Mesenchymal stem cell (in vitro differentiated cells and primary cell): ENCODE measurements at regions not wholly inside any gene's neighbourhood (a gene's known extent, or its start where the extent isn't known, plus 50 kb on each side); places are given as distances from the start of the nearest gene placed in this dataset.

Source experiments
- DNase-seq: peaks from one replicate; pipeline ENCODE4 v3.0.0-alpha.2; 2013
- H2AFZ ChIP-seq: one replicate; pipeline ENCODE4 v1.6.1; 2013; ENCODE audit warnings: low read depth, mild to moderate bottlenecking, control low read depth, inconsistent platforms, low read length, moderate library complexity
- H2AK5ac ChIP-seq: 2 replicates; pipeline ENCODE4 v1.6.1; 2013; ENCODE audit warnings: low read length, moderate library complexity, mild to moderate bottlenecking, inconsistent platforms; ENCODE audit not compliant: severe bottlenecking
- H2BK120ac ChIP-seq: one replicate; pipeline ENCODE4 v1.6.1; 2013; ENCODE audit warnings: low read depth, mild to moderate bottlenecking, inconsistent platforms, low read length, moderate library complexity
- H2BK12ac ChIP-seq, 2 experiments: one replicate each; pipeline ENCODE4 v1.6.1; 2013; ENCODE audit warnings: inconsistent platforms in 2 of 2, low read length in 2 of 2, mild to moderate bottlenecking in 2 of 2, moderate library complexity in 2 of 2, control low read depth in 1 of 2
- H2BK15ac ChIP-seq: one replicate; pipeline ENCODE4 v1.6.1; 2013; ENCODE audit warnings: mild to moderate bottlenecking, low read depth, inconsistent platforms; ENCODE audit not compliant: poor library complexity, severe bottlenecking
- H2BK5ac ChIP-seq: 2 replicates; pipeline ENCODE4 v1.6.1; 2013; ENCODE audit warnings: low read depth, mild to moderate bottlenecking, low read length, control low read depth, inconsistent platforms; ENCODE audit not compliant: poor library complexity, severe bottlenecking
- H3K14ac ChIP-seq, 2 experiments: one replicate each; pipeline ENCODE4 v1.6.1; 2013; ENCODE audit warnings: inconsistent platforms in 2 of 2, low read length in 2 of 2, control low read depth in 1 of 2, mild to moderate bottlenecking in 1 of 2, moderate library complexity in 1 of 2
- H3K18ac ChIP-seq, 2 experiments: one replicate each; pipeline ENCODE4 v1.6.1; 2013; ENCODE audit warnings: inconsistent platforms in 2 of 2, low read length in 2 of 2, control low read depth in 1 of 2, low read depth in 1 of 2, mild to moderate bottlenecking in 1 of 2
- H3K23ac ChIP-seq, 2 experiments: one replicate each; pipeline ENCODE4 v1.6.1; 2013; ENCODE audit warnings: inconsistent platforms in 2 of 2, low read length in 2 of 2, mild to moderate bottlenecking in 2 of 2, moderate library complexity in 2 of 2, control low read depth in 1 of 2
- H3K27ac ChIP-seq: 2 replicates; pipeline ENCODE4 v1.5.1; 2013; ENCODE audit warnings: mild to moderate bottlenecking, moderate library complexity, low read length, control low read depth, inconsistent platforms; ENCODE audit not compliant: poor library complexity, severe bottlenecking
- H3K27me3 ChIP-seq, 2 experiments: 2 replicates each; pipeline versions ENCODE4 v1.6.1 to v1.7.0; 2013; ENCODE audit warnings: low read length in 2 of 2, mild to moderate bottlenecking in 2 of 2, moderate library complexity in 2 of 2, control low read depth in 1 of 2, inconsistent platforms in 1 of 2; ENCODE audit not compliant: control insufficient read depth in 1 of 2, insufficient read depth in 1 of 2
- H3K36me3 ChIP-seq, 2 experiments: 2 replicates each; pipeline versions ENCODE4 v1.6.1 to v1.7.0; 2013; ENCODE audit warnings: low read length in 2 of 2, control low read depth in 1 of 2, inconsistent platforms in 1 of 2, low read depth in 1 of 2, mild to moderate bottlenecking in 1 of 2; ENCODE audit not compliant: insufficient read depth in 2 of 2, control insufficient read depth in 1 of 2
- H3K4ac ChIP-seq, 2 experiments: one replicate each; pipeline ENCODE4 v1.6.1; 2013; ENCODE audit warnings: inconsistent platforms in 2 of 2, low read length in 2 of 2, mild to moderate bottlenecking in 2 of 2, moderate library complexity in 2 of 2, control low read depth in 1 of 2, low read depth in 1 of 2
- H3K4me1 ChIP-seq: 2 replicates; pipeline ENCODE4 v1.6.1; 2013; ENCODE audit warnings: low read depth, low read length, control low read depth; ENCODE audit not compliant: control insufficient read depth, insufficient read depth
- H3K4me2 ChIP-seq: 2 replicates; pipeline ENCODE4 v1.6.1; 2013; ENCODE audit warnings: low read length, mild to moderate bottlenecking, inconsistent platforms; ENCODE audit not compliant: poor library complexity, severe bottlenecking
- H3K4me3 ChIP-seq, 2 experiments: 2 replicates each; pipeline versions ENCODE4 v1.5.1 to v1.7.0; 2013; ENCODE audit warnings: low read length in 2 of 2, mild to moderate bottlenecking in 2 of 2, control low read depth in 1 of 2, low read depth in 1 of 2; ENCODE audit not compliant: insufficient read depth in 1 of 2
- H3K79me1 ChIP-seq: replicated peaks from 2 replicates; pipeline ENCODE4 v1.6.1; 2013; ENCODE audit warnings: mild to moderate bottlenecking, control low read depth, low read length, inconsistent platforms; ENCODE audit not compliant: poor library complexity, severe bottlenecking
- H3K9ac ChIP-seq: 2 replicates; pipeline ENCODE4 v1.7.0; 2013; ENCODE audit warnings: mild to moderate bottlenecking, low read length, moderate library complexity
- H3K9me3 ChIP-seq: 2 replicates; pipeline ENCODE4 v1.7.0; 2013; ENCODE audit warnings: mild to moderate bottlenecking, low read length; ENCODE audit not compliant: control insufficient read depth
- H4K8ac ChIP-seq: one replicate; pipeline ENCODE4 v1.6.1; 2013; ENCODE audit warnings: inconsistent platforms, mild to moderate bottlenecking, low read length, moderate library complexity
- H4K91ac ChIP-seq: one replicate; pipeline ENCODE4 v1.6.1; 2013; ENCODE audit warnings: mild to moderate bottlenecking, low read length, inconsistent platforms
- WGBS: methylation state at CpG from one replicate; pipeline ENCODE4 v1.1.7; 2013; ENCODE audit warnings: mixed read lengths; 5-methylcytosine and 5-hydroxymethylcytosine counted together

DNA sequence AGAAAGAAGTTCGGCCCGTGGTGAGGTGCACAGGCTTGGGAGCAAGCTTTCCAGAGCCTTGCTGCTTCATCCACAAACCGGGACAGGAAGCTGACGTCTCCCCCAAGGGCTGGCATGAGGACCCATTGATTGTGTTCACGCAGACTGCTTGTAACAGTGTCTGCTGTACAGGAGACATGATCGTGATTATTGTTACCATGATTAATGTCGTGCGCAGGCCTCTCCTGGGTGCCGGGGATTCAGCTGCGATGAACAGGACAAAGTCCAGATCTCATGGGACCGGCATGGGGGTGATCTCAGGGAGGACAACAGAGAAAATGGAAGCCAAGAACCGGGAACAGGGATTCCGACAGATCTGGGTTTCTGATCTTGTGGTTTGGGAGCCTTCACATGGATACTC, 219.9 kb downstream of the BRD1 start:
- no peak overlapping the region for H3K9ac ChIP-seq
- H3K14ac ChIP-seq: no peak overlapping the region
- no peak overlapping the region for H2BK15ac ChIP-seq
- no peaks in the 10 kb centered on the region for H3K4me1 ChIP-seq
- DNase-seq: no peak
- no peak overlapping the region for H2AK5ac ChIP-seq
- H3K79me1 ChIP-seq: no peaks in the 10 kb centered on the region
- H4K91ac ChIP-seq: no peak overlapping the region
- no peak overlapping the region for H3K23ac ChIP-seq
- H3K4me3 ChIP-seq: no peak overlapping the region
- H3K18ac ChIP-seq: no peak overlapping the region
- H3K4me2 ChIP-seq: no peak overlapping the region
- no peak overlapping the region for H2BK12ac ChIP-seq
- H3K4ac ChIP-seq: no peak overlapping the region
- no peaks in the 10 kb centered on the region for H3K36me3 ChIP-seq
- no peak overlapping the region for H2AFZ ChIP-seq
- H2BK5ac ChIP-seq: no peak overlapping the region
- 85% methylated on average over 13 of the region's 13 CpGs for WGBS
- H4K8ac ChIP-seq: no peak overlapping the region
- no peaks in the 10 kb centered on the region for H3K27me3 ChIP-seq
- peaks cover 15% of the 10 kb centered on the region for H3K9me3 ChIP-seq
- no peak overlapping the region for H3K27ac ChIP-seq
- no peak overlapping the region for H2BK120ac ChIP-seq

- Histone ChIP-seq H3K4me1 (no peaks in the 10 kb centered on the region), H3K9ac (no peak overlapping the region), H2BK15ac (no peak overlapping the region), H3K14ac (no peak overlapping the region), H3K27ac (no peak overlapping the region), H3K4me2 (no peak overlapping the region), H2BK5ac (no peak overlapping the region), H2AK5ac (no peak overlapping the region), H3K36me3 (no peaks in the 10 kb centered on the region), H3K9me3 (peaks cover 15% of the 10 kb centered on the region), H3K23ac (no peak overlapping the region), H3K27me3 (no peaks in the 10 kb centered on the region), H4K91ac (no peak overlapping the region), H2AFZ (no peak overlapping the region), H2BK120ac (no peak overlapping the region), H3K18ac (no peak overlapping the region), H3K4ac (no peak overlapping the region), H3K4me3 (no peak overlapping the region), H2BK12ac (no peak overlapping the region), H4K8ac (no peak overlapping the region), H3K79me1 (no peaks in the 10 kb centered on the region)
- DNase-seq: no peak
- WGBS: 90% methylated on average over 18 of the region's 18 CpGs
These were observed 220.9 kb downstream of the BRD1 start for GRCh38 chr22:49606562-49607290.

GRCh38 chr22:49604732-49605302, 222.9 kb downstream of the BRD1 start:
- no peak overlapping the region for H2BK12ac ChIP-seq
- H3K4me3 ChIP-seq: no peak overlapping the region
- no peak overlapping the region for H4K91ac ChIP-seq
- no peak overlapping the region for H3K23ac ChIP-seq
- H3K4ac ChIP-seq: no peak overlapping the region
- H3K79me1 ChIP-seq: no peaks in the 10 kb centered on the region
- no peak overlapping the region for H2BK15ac ChIP-seq
- H3K14ac ChIP-seq: no peak overlapping the region
- H2AFZ ChIP-seq: no peak overlapping the region
- no peaks in the 10 kb centered on the region for H3K27me3 ChIP-seq
- peaks cover 15% of the 10 kb centered on the region for H3K9me3 ChIP-seq
- no peak for DNase-seq
- no peaks in the 10 kb centered on the region for H3K36me3 ChIP-seq
- no peak overlapping the region for H3K27ac ChIP-seq
- H2BK5ac ChIP-seq: no peak overlapping the region
- H3K18ac ChIP-seq: no peak overlapping the region
- no peak overlapping the region for H3K4me2 ChIP-seq
- no peaks in the 10 kb centered on the region for H3K4me1 ChIP-seq
- 93% methylated on average over 2 of the region's 3 CpGs for WGBS
- H3K9ac ChIP-seq: no peak overlapping the region
- no peak overlapping the region for H4K8ac ChIP-seq
- no peak overlapping the region for H2BK120ac ChIP-seq
- H2AK5ac ChIP-seq: no peak overlapping the region

DNA sequence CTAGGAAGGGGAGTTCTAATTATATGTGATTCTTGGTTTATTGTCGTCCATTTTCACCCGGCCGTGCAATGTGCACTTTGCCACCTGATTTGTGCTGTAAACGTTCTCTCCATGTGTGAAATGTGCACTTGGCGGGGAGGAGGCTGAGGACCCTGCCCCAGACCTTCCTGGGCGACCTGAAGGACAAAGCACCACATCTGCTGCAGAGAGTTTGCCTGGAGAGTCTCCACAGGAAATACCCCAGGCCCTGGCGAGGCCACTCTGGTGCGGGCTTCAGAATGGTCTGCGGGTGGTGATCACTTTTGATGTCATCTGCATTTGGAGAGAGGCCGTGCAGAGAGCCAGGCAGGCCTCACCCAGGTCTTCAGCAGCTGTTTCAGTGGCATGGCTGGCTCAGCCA, 224.7 kb downstream of the BRD1 start:
- no peak overlapping the region for H3K4me2 ChIP-seq
- H3K9ac ChIP-seq: no peak overlapping the region
- no peaks in the 10 kb centered on the region for H3K36me3 ChIP-seq
- H3K18ac ChIP-seq: no peak overlapping the region
- no peak overlapping the region for H3K4me3 ChIP-seq
- H4K91ac ChIP-seq: no peak overlapping the region
- H3K9me3 ChIP-seq: peaks cover 16% of the 10 kb centered on the region
- H2BK5ac ChIP-seq: no peak overlapping the region
- no peak overlapping the region for H2AFZ ChIP-seq
- H2AK5ac ChIP-seq: no peak overlapping the region
- DNase-seq: no peak
- no peaks in the 10 kb centered on the region for H3K79me1 ChIP-seq
- H3K27ac ChIP-seq: no peak overlapping the region
- H2BK15ac ChIP-seq: no peak overlapping the region
- no peak overlapping the region for H3K14ac ChIP-seq
- no peaks in the 10 kb centered on the region for H3K27me3 ChIP-seq
- no peak overlapping the region for H2BK12ac ChIP-seq
- no peak overlapping the region for H4K8ac ChIP-seq
- H3K23ac ChIP-seq: no peak overlapping the region
- no peak overlapping the region for H3K4ac ChIP-seq
- no peak overlapping the region for H2BK120ac ChIP-seq
- H3K4me1 ChIP-seq: no peaks in the 10 kb centered on the region
- 79% methylated on average over 10 of the region's 10 CpGs for WGBS
